ENCODE measurements at regions not wholly inside any gene's neighbourhood (a gene's known extent, or its start where the extent isn't known, plus 50 kb on each side); places are given as distances from the start of the nearest gene placed in this dataset.

DNA sequence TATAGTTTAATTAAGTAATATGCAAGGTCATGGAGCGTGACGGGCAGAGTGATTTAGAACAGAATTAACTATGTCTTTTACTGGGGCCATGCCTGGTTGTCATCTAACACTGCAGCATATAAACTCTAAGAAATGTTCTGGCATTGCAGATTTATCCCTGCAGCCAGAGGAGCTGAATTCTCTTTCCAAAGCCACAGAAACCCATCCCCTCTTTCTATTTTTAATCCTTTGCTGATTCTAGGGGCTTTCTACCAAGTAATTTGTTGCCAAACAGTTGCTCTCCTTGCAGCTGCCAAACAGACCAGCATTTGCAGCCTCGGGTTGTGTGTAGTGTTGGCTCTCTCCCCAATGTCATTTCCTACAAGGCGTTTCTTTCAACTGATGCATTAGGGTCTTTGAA is 243.2 kb upstream of the MON1B start:
- TF ChIP-seq GATA3 (IDR thresholded peaks at IDR 0.05; ENCODE audit: low read depth, low read length) (no peak), GATA2 (IDR thresholded peaks at IDR 0.05; ENCODE audit: low read depth, low read length) (no peak)
